COLO668 (cell line): ENCODE measurements at regions not wholly inside any gene's neighbourhood (a gene's known extent, or its start where the extent isn't known, plus 50 kb on each side); places are given as distances from the start of the nearest gene placed in this dataset.
"Not testable (repeated sequence)": the region's sequence is repeated elsewhere in the genome, so short reads cannot be mapped to it uniquely, and the experiment has no call there.

Experiments
- DNase-seq: peaks from one replicate; lab custom pipeline; 2025; ENCODE audit not compliant: unreplicated experiment; lab: John Stamatoyannopoulos, UW

DNA sequence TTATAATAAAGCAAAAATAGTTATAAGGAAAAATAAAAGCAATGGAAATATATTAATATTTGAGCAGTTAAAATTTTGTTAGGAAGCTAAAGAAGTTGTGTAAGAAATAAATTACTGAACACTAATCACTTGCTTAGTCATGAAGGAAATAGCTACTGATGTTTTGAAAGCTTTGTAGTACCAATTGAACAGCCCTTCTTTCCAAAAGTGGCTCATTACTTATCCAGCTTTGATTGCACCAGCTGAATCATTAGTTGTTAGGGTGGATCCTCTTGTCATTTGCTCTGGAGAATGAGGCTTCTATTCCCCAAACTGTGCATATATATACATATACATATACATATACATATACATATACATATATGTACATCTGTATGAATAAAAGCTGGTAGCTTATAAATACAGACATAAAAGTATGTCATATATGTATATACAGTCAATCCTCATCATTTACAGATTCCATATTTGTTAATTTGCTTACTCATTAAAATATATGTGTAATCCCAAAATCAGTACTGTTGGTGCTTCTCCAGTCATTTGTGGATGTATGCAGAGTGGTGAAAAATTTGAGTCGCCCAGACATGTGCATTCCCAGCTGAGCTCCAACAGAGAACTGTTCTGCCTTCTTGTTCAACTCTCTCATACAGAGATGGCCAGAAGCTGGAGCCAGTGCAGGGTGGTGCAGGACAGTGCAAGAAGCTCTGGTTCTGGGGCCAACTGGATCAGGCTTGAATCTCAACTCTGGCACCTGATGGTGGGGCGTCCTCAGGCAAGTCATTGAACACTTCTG, 214.1 kb downstream of the RPAP3 start:
- DNase-seq: no peak

GRCh38 chr12:47488888-47489287, 216.9 kb downstream of the RPAP3 start:
- DNase-seq: no peak

- DNase-seq: no peak
These were observed 224.8 kb downstream of the RPAP3 start for GRCh38 chr12:47481041-47481440.

- DNase-seq: no peak
These were observed 227.4 kb downstream of the RPAP3 start for GRCh38 chr12:47478426-47478825.

DNA sequence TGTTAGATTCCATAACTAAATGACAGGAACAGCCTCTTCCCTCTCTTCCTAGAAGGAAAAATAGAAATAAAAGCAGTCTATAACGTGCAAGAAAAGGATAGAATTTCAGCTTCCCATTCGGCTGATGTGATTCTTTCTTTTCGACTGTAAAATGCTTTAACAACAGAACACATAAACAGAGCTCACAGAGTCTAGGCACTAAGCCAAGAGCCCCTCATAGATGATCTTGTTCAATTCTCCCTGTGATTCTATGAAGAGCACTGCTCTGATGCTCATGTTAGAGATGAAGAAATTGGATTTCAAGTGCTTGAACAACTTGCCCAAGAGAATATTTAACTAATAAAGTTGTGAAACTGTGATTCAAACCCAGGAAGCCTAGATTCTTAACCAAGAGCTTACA, 232.7 kb downstream of the RPAP3 start:
- no peak for DNase-seq

DNA sequence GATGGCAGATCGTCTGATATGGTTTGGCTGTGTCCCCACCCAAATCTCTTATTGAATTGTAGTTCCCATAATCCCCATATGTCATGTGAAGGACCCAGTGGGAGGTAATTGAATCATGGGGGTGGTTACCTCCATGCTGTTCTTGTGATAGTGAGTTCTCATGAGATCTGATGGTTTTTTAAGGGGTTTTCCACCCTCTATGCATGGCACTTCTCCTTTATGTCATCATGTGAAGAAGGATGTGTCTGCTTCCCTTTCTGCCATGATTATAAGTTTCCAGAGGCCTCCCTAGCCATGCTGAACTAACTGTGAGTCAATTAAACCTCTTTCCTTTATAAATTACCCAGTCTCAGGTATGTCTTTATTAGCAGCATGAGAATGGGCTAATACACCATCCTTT, 235.5 kb downstream of the RPAP3 start:
- not testable (repeated sequence) for DNase-seq

DNA sequence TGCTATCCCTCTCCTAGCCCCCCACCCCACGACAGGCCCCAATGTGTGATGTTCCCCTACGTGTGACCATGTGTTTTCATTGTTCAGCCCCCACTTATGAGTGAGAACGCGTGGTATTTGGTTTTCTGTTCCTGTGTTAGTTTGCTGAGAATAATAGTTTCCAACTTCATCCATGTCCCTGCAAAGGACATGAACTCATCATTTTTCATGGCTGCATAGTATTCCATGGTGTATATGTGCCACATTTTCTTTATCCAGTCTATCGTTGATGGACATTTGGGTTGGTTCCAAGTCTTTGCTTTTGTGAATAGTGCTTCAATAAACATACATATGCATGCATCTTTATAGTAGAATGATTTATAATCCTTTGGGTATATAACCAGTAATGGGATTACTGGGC, 241.9 kb downstream of the RPAP3 start:
- DNase-seq: not testable (repeated sequence)

DNA sequence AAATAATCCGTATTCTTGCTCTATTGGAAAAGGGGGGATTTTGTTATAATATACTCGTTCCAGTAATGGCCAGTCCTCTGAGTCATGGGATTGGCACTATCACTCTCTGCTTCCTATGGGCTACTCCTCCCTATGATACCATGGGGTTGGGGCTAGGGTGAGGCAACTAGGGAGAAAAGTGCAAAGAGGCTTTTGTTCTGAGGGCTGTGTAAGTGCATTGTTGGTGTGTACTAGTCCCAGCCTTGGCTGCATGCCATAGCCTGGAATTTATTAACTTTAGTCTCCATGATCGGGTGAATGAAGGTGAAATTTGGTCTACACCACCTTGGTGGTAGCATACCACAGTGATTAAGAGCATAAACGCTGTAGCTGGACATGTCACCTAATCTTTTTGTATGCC, 247.6 kb downstream of the RPAP3 start:
- no peak for DNase-seq

- no peak for DNase-seq
These were observed 256.0 kb downstream of the RPAP3 start for GRCh38 chr12:47449797-47450196.

GRCh38 chr12:47442310-47442709, 263.5 kb downstream of the RPAP3 start:
- DNase-seq: no peak

GRCh38 chr12:47441490-47441889, 264.3 kb downstream of the RPAP3 start:
- DNase-seq: no peak

GRCh38 chr12:47438175-47438574, 267.7 kb downstream of the RPAP3 start:
- no peak for DNase-seq

DNA sequence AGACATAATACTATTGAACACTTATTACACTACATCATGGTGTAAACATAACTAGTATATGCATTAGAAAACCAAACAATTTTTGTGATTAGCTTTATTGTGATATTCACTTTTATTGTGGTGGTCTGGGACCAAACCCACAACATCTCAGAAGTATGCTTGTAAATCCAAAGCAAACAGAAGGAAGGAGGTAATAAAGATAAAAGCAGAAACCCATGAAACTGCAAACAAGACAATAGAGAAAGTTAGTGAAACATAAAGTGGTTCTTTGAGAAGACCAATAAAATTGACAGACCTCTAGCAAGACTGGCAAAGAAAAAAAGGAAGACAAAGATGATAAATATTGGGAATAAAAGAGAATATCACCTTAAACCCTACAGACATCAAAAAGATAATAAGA, 268.3 kb downstream of the RPAP3 start:
- no peak for DNase-seq

GRCh38 chr12:47433876-47434275, 272.0 kb downstream of the RPAP3 start:
- DNase-seq: no peak

- DNase-seq: not testable (repeated sequence)
These were observed 279.0 kb downstream of the RPAP3 start for GRCh38 chr12:47426678-47427309.

- no peak for DNase-seq
These were observed 283.2 kb downstream of the RPAP3 start for GRCh38 chr12:47422611-47423010.

DNA sequence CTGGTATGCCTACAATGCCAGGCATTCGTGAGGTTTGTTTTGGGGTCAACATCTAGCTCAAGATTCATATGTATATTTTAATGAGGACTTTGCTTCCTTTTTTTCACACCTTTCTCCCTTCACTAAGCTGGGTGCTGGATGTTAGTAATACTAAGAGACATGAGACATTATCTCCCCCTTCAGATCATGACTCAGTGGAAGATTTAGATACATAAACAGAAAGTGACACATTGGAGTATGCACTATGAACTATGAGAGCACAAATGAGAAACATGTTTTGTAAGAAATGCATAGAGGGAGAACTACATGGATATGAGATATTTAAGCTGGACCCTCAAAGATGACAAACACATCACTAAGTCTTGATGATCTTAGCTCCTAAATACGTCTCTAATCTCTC, 286.3 kb downstream of the RPAP3 start:
- no peak for DNase-seq

- no peak for DNase-seq
These were observed 287.9 kb downstream of the RPAP3 start for GRCh38 chr12:47417955-47418354.

DNA sequence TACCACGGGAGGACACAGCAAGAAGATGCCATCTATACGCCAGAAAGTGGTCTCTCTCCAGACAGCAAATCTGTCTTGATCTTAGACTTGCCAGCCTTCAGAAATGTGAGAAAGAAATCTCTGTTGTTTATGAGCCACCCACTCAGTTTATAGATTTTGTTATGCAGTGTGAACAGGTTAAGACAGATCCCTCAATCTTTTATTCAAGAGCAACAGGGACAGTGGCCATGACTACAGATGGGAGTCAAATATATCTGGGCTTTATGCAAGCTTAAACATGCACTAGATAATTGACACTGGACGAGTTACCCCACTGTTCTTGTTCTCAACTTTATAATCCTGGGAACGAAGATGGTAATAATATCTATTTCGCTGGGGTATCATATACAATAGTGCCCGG, 288.7 kb downstream of the RPAP3 start:
- no peak for DNase-seq

DNA sequence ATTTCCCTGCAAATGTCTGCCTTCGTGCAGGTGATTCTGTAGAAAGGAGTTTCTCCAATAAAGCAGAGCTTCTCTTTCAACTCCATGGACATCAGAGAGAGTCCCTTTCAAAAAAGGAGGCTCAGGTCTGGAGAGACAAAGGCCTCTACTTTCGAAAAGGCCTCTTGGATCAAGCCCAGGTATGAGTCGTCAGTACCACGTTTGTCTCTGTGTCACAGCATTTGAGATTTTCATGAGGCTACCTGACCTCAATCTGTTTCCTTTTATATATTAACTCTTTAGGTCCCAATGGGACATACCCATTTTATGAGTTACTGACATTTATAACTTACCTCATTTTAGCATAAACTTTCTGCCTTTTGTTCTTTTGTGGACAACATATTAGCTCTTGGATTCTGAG, 290.8 kb downstream of the RPAP3 start:
- no peak for DNase-seq

GRCh38 chr12:47414511-47414910, 291.3 kb downstream of the RPAP3 start:
- DNase-seq: no peak

GRCh38 chr12:47413806-47414205, 292.0 kb downstream of the RPAP3 start:
- DNase-seq: no peak
